HTR-8/SVneo (cell line): ENCODE measurements at regions not wholly inside any gene's neighbourhood (a gene's known extent, or its start where the extent isn't known, plus 50 kb on each side); places are given as distances from the start of the nearest gene placed in this dataset.

Experiments
- DNase-seq: peaks from one replicate; pipeline ENCODE4 v3.0.0; 2011; ENCODE audit warnings: low spot score, mixed read lengths; ENCODE audit not compliant: insufficient read length
- FAIRE-seq: peaks from 2 replicates; lab custom pipeline; 2011; peaks lifted over from hg19 to GRCh38; lab: Jason Lieb, UNC

- DNase-seq (no peak), FAIRE-seq (no peak)
These were observed 248.2 kb downstream of the HNMT start for GRCh38 chr2:138212434-138212833.

- no peak for FAIRE-seq
- DNase-seq = no peak
These were observed 248.8 kb downstream of the HNMT start for GRCh38 chr2:138213084-138213483.

- no peak for FAIRE-seq
- DNase-seq = no peak
These were observed 249.4 kb downstream of the HNMT start for GRCh38 chr2:138213624-138214023.

DNA sequence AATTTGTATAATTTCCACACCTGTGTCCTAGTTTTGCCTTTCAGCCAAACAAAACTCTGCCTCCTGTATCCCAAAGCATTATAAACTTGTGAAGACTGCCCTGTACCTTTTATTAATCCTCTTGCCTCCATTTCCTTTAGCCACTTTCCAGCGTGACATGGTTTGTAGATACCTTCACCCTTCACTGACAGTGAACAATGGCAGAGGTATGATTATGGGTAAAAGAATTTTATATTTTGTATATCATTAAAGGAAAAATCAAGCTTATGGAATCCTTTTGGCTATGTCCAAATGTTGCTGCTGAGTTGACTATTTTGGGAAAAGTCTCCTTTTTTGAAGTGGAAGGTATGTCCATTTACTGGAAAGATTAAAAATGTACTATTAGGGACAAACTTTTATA is 251.7 kb downstream of the HNMT start:
- FAIRE-seq (no peak), DNase-seq (no peak)

GRCh38 chr2:138217975-138218374 is 253.7 kb downstream of the HNMT start:
- FAIRE-seq = no peak
- DNase-seq = no peak

GRCh38 chr2:138218397-138218796 is 254.1 kb downstream of the HNMT start:
- DNase-seq (no peak), FAIRE-seq (peak; percentile 13)

DNA sequence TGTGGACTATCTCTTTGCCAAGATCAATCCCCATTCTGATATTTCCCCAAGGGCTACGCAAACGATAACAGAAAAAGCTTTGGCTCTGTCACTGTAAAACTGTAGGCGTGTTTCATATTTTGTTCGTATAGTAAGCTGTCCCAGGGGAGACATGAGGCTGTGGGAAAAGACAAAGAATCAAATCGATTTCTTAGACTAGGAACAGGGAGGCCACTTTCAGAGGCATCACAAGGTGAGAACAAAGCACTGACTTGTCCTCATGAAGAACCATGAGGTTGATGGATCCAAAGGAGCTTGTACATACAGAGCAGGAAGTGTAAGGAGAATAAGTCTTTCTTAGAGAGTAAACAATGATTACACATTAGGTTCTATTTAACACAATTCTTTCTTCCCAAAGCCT is 255.7 kb downstream of the HNMT start:
- DNase-seq (no peak), FAIRE-seq (no peak)

DNA sequence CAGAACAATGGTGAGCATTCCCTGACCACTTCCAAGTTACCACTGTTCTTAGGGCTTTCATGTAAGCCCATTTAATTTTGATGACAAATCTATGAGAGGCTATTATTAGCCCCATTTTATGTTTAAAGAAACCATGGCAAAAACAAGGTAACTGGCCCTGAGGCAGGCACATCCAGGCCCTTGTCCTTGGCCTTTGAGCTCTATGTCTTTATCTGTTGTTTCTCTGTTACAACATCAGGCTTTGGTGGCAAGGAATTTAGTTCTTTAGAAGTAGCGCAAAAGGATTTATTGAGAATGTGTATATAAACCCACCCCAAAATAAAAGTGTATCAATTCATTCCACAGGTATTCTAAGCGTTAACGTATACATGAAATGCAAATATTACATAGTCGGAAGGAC is 257.1 kb downstream of the HNMT start:
- FAIRE-seq = no peak
- no peak for DNase-seq

DNA sequence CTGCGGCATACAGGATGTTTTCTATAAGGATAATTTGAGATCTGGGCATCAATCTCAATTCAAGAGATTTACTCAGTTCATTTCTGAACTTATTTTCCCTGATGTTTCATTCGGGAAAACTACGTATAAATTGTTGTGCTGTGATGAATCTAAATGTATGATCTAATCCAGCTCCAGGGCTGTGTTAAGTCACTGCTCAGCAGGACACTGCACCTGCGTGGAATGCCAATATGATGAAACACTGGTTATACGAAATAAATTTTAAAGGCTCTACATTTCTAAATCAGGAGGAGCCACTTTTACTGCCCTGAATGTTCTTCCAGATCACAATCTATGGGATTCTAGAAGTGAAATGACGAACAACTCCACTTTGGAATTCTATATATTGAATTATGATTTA is 259.0 kb downstream of the HNMT start:
- FAIRE-seq (no peak), DNase-seq (peak; percentile 21)

- FAIRE-seq = no peak
- DNase-seq = no peak
These were observed 262.9 kb downstream of the HNMT start for GRCh38 chr2:138227195-138227594.

- DNase-seq = no peak
- FAIRE-seq = no peak
These were observed 263.8 kb downstream of the HNMT start for GRCh38 chr2:138228101-138228500.

- no peak for DNase-seq
- FAIRE-seq = no peak
These were observed 267.3 kb upstream of the SPOPL start for GRCh38 chr2:138234265-138234664.

DNA sequence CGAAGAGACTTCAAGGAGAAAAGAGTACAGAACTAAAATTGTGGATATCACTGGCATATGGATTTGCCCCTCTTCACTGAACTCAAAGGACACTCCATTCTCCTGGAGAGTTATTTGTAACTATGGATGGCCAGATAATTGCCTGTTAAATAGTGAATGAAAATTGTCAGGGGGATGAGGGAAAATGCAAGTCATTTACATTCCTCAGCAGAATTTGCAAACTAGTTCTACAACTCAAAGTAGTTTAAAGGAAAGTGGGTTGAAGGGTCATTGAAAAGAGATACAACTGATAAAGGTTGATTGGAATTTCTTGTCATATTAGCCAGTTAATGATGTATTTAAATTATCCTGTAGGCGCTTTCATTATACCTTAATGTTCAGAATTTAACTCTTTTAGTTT is 266.5 kb upstream of the SPOPL start:
- no peak for FAIRE-seq
- no peak for DNase-seq

DNA sequence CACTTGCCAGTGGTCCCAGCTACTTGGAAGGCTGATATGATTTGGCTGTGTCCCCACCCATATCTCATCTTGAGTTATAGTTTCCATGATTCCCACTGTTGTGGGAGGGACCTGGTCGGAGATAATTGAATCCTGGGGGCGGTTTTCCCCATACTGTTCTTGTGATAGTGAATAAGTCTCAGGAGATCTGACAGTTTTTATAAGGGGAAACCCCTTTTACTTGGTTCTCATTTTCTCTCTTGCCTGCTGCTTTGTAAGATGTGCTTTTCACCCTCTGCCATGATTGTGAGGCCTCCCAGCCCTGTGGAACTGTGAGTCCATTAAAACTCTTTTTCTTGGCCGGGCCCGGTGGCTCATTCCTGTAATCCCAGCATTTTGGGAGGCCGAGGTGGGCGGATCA is 265.4 kb upstream of the SPOPL start:
- FAIRE-seq = no peak
- no peak for DNase-seq

GRCh38 chr2:138237667-138238384 is 263.7 kb upstream of the SPOPL start:
- no peak for FAIRE-seq

GRCh38 chr2:138238908-138239307 is 262.7 kb upstream of the SPOPL start:
- FAIRE-seq (no peak), DNase-seq (no peak)

More at GRCh38 chr2:138237667-138238384, 263.7 kb upstream of the SPOPL start:
- DNase-seq = no peak

DNA sequence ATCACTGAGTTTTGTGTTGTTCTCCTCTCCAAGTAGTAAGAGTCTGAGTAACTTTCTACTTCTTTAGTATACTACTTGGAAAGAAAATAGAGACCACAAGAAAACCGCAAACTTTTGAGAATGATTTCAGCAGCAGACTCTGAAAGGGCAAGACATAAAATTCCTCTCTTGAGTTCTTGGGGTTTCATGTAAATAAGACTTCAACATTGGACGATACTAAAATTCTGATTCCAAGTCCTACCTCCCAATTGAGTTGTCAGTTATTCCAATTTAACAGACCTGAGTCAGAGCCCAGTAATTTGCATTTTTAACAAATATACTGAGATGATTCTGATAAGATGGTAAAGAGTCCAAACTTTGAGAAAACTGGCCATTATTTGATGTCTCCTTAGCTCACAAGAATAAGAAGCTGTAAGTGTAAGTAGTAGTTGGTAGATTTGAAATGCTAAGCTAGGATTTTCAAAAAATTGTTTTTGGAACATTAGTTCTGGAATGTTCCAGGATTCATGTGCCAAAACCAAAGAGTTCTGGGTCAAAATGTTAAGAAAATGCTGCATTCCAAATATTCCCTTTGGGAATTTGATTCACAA is 261.6 kb upstream of the SPOPL start:
- DNase-seq = no peak
- no peak for FAIRE-seq

DNA sequence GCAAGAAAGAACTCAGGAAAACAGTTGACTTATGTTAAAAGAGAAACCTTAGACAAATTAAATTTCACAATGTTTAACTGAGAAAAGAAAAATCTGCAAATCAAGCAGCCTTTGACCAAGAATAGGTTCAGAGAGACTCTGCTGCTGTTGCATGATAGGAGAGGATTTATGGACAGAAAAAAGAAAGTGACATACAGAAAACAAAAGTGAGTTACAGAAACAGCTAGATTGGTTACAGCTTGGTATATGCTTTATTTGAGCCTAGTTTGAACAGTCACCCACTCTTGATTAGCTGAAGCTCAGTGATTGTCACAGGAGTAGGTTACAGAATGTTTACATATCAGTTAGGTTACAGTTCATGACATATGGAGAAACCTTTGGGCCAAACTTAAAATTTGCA is 258.2 kb upstream of the SPOPL start:
- FAIRE-seq (no peak), DNase-seq (no peak)

GRCh38 chr2:138244501-138244925 is 257.1 kb upstream of the SPOPL start:
- DNase-seq = no peak
- FAIRE-seq = no peak

GRCh38 chr2:138245310-138245709 is 256.3 kb upstream of the SPOPL start:
- DNase-seq (no peak), FAIRE-seq (no peak)

GRCh38 chr2:138247302-138247701 is 254.3 kb upstream of the SPOPL start:
- FAIRE-seq (no peak), DNase-seq (no peak)

GRCh38 chr2:138249207-138249606 is 252.4 kb upstream of the SPOPL start:
- DNase-seq (no peak), FAIRE-seq (no peak)
